T follicular helper cell (primary cell): ENCODE measurements at regions not wholly inside any gene's neighbourhood (a gene's known extent, or its start where the extent isn't known, plus 50 kb on each side); places are given as distances from the start of the nearest gene placed in this dataset.
A peak's percentile ranks its signal among the peaks of the same experiment; 100 is the strongest.

ENCODE experiments used
- DNase-seq: peaks from one replicate; pipeline ENCODE4 v3.0.0-alpha.2; 2020; ENCODE audit warnings: low read depth

GRCh38 chr14:53549956-53550355 is 396.8 kb upstream of the DDHD1 start:
- DNase-seq: no peak

GRCh38 chr14:53547593-53547992 is 394.5 kb upstream of the DDHD1 start:
- DNase-seq: no peak

DNA sequence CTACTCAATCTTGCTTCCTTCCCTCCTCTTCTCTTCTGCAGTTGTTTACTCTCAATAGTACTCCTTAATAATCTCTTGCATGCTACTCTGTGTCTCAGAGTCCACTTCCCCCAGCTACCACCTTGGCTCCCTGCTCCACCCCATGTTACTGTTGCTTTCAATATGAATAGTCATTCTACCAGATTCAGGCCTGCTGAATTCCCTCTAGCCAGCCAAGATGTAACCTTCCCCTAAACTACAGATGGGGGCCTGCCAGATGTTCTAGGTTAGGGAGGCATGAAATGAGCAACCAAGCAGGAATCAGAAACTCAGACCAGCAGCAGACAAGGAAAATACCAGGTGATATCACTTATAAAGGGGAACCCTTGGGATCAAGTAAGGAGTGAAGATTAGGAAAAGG is 392.1 kb upstream of the DDHD1 start:
- no peak for DNase-seq

- DNase-seq: no peak
Observed at GRCh38 chr14:53542732-53543131, 389.6 kb upstream of the DDHD1 start.

DNA sequence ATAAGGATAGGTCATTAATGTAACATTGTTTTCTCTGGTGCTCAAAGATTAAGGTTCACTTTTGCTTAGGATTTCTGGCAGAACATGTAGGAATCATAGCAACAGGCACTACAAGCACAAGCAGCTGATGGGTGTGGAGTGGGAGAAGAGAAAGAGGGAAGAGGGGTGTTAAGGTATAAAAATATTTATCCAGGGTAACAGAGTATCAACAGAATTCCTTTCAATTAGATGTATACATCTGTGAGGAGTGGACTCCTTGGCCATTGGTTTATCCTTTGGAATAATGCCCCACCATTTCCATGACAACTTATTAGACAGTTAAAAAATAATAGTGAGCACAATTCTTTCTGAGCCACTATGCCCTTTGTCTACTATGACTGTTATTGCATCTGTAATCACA is 388.3 kb upstream of the DDHD1 start:
- DNase-seq: no peak

DNA sequence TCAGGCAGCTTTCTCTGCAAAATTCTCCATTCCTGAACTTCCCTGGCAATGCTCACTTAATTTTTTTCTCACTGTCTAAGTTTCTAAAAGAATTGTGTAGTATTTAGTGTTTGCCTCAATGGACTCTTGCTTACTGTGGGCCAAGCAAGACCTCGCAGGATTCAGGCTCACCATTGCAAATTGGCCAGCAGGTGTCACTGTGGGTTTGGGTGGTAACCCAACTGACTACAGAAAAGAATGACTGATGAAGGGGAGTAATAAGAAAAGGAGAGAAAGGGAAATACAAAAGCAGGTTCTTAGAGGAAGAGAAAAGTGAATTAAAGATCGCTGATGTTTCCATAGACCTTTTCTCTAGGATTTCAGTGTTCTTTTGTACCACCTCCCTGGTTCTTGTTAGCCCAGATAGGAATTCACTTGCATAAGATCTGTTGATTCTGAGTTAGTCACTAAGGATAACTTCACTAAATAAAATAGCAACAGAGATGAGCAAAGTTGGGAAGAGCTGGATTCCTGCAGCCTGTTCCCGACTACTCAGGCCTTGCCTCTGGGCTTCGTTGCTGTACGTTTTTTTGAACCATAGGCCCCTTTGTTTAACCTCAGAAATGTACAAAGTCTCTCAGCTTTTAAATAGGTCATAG is 386.5 kb upstream of the DDHD1 start:
- peak; percentile 5 for DNase-seq

GRCh38 chr14:53538316-53538881 is 385.3 kb upstream of the DDHD1 start:
- DNase-seq: no peak

DNA sequence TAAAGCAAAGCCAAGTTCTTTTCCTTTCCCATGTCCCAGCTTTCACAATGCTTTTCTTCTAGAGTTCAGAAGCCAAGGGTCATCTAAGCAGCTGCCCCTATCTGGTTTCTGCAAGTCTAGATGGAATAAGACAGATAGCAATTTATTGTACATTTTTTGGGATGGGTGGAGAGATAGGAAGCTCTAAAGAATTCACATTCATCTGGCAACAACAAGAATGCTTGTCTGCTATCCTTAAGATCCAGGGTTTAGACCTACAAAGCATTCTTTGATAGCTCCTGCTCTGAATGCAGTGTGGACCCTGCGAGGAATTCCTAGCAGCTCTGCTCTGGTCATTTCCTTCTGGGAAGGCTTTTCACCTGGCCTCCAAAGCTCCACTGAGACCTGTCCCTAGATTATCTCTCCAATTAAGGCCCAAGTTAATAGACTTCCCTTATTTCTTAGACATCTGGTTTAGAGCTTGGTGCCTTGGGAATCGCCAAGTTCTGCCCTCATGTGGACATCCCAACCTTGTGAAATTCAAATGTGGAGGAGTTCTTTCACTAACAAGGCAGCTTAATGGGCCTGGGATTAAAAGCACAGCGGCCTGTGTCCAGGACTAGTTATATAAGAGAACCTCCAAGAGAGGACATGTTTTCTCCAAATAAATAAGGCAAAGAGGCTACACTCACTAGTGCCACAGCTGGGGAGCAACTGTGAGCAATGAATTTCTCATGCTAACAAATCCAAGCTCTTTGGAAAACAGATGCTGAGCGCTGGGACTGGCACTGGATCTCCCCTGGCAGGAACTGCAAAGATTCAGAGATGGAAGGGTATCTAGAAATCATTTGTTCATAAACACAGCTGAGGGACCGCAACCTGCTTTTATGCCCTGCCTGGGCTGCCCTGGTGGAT is 384.5 kb upstream of the DDHD1 start:
- no peak for DNase-seq

GRCh38 chr14:53536446-53536845 is 383.3 kb upstream of the DDHD1 start:
- DNase-seq: no peak

DNA sequence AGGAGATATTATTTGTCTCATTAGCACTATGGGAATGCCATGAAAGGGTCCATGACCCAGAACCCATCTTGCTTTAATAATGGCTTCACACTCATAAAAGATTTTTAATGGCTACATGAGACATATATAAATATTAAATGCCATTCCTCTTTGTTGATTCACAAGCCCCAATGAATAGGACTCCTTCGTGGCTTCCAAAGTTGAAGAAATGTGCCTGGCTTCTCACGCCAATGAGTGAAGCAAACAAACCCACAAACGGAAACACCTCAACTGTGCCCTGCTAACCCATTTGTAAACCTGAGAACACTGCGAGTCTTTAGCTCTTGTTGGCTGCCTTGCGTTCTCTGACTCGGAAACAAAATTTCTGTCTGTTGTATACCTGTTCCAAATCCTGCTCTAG is 381.7 kb upstream of the DDHD1 start:
- no peak for DNase-seq

- DNase-seq: no peak
Observed at GRCh38 chr14:53533384-53533970, 380.4 kb upstream of the DDHD1 start.

GRCh38 chr14:53532853-53533252 is 379.7 kb upstream of the DDHD1 start:
- no peak for DNase-seq

GRCh38 chr14:53531730-53532129 is 378.6 kb upstream of the DDHD1 start:
- DNase-seq: no peak

DNA sequence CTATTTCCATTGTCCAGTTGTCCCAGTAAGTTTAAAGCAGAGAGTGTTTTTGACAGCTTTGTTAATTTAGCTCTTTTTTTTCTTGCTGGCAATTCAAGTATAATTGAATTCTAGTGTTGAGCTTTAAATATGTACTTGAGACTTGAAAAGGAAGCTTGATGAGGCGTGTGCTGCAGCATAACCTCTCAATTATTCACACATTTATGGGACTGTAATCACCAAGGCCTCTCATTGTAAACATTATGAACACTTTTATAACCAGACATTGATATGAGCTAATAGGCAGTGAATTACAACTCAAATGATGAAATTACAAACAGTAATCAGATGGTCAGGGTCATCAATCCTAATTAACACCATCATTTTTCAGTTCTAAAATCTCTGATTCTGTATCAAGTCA is 378.0 kb upstream of the DDHD1 start:
- DNase-seq: no peak

GRCh38 chr14:53529519-53529918 is 376.4 kb upstream of the DDHD1 start:
- DNase-seq: no peak

DNA sequence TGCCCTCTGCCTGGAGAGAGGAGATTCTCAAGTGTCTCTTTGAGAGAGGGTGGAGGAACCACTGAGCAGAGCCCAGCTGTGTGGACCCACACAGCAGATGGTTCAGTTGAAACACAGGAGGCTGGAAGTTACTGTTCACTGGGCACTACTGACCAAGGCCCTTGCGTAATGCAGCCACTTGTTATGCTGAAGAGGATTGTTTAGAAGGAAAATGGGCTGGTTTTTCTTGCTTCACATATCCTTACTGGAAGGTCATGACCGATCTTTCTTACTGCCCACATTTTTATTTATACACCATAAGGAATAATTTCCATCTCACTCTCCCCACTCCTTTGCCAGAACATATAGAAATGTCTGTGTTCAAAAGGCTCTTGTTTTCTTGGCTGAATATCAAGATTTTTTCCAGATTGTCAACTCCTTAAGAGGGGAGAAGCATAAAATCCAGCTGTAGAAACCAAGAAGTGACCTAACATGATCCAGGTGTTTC is 375.1 kb upstream of the DDHD1 start:
- no peak for DNase-seq

DNA sequence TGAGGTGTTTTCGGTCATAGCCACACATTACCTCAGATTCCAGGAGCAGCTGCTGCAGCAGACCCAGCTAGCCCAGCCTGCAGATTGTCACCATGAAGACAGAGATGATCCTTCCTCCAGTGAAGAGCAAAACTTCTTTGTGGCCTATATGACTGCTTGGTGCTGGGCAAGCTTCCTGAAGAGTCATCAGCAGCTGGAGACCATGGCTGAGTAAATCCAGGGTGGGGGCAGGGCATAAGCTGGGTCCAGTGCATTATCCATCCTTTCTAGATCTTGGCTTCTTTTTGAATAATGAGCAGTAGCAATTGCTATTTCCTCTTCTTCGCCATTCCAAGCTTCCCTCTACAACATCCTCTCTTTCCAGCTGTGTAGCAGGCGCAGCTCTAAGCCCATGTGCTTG is 373.1 kb upstream of the DDHD1 start:
- DNase-seq: no peak

DNA sequence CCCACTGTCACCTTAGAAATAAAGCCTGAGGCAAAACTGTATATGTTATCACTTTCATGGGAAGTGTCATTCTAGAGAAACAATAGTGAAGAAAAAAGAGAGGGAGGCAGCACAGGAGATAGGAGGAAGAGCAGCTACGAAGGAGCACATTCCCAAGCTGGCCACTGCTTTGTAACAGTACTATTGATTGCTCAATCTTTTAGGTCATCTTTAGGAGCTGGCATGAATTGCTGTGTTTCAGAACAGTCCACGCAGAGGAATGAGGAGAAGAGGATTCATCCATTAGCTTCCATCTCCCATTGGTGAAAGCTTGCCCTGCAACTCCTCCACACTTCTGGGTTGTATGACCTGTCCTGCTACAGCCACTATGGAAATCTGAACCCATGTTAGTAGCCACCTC is 372.5 kb upstream of the DDHD1 start:
- no peak for DNase-seq

DNA sequence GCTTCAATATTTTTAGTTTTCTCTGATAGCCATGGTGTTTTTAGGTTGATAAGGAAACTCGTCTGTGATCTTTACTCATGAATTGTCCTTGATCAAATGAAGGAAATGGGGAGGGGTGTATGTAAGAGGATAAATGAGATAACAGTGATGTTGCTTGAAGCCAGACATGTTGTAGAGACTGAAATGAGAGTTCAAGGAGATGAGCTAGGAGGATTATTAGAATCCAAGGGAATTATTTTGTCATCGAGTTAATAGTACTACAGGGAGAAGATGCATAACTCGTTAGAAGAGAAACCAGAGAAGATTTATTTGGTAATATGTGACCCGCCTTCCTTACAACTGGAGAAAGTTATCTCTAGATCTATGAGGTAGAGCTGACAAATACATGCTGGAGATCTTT is 371.3 kb upstream of the DDHD1 start:
- DNase-seq: no peak

- no peak for DNase-seq
Observed at GRCh38 chr14:53523226-53523625, 370.1 kb upstream of the DDHD1 start.

- no peak for DNase-seq
Observed at GRCh38 chr14:53520078-53520928, 367.2 kb upstream of the DDHD1 start.

DNA sequence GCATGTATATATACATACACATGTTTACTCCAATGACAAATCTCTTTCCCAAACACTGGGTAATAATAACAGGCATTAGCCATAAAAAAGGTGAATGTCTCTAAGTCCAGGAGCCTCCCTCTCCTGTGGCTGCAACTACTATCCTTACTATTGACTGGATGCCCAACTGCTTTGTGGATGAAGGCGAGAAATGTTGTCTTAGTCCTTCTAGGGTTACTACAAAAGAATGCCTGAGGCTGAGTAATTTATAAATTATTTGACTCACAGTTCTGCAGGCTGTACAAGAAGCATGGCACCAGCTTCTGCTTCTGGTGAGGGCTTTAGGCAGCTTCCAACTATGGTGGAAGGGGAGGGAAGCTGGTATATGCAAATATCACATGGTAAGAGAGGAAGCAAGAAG is 366.0 kb upstream of the DDHD1 start:
- DNase-seq: no peak
